ENCODE measurements at regions not wholly inside any gene's neighbourhood (a gene's known extent, or its start where the extent isn't known, plus 50 kb on each side); places are given as distances from the start of the nearest gene placed in this dataset.

- no peak for TF ChIP-seq CTCF (IDR thresholded peaks at IDR 0.05)
- TF ChIP-seq POLR2A (IDR thresholded peaks at IDR 0.05) = no peak
- peak in 1 of 2 donors; percentile 64 for TF ChIP-seq EP300 (IDR thresholded peaks at IDR 0.05)
Observed at GRCh38 chr15:93866948-93867347, 364.4 kb upstream of the MCTP2 start.

Measured in tibial nerve (tissue), 4 donors.